ENCODE measurements at regions not wholly inside any gene's neighbourhood (a gene's known extent, or its start where the extent isn't known, plus 50 kb on each side); places are given as distances from the start of the nearest gene placed in this dataset.
A peak's percentile ranks its signal among the peaks of the same experiment; 100 is the strongest.

- 61 to 68% methylated on average over 8 of the region's 8 CpGs for WGBS, 2 donors
- no peaks in the 10 kb centered on the region for H3K9me3 ChIP-seq (ENCODE audit: control insufficient read depth in 4 of 4, insufficient read depth in 3 of 4, low read length in 3 of 4)
- ATAC-seq (ENCODE audit: insufficient read depth, low FRiP score) (no peak), DNase-seq (peak in 2 of 3 donors; percentile 13 to 38)
- H3K27ac ChIP-seq (ENCODE audit: low read depth in 1 of 2, low read length in 1 of 2): no peak overlapping the region
- no peaks in the 10 kb centered on the region for H3K27me3 ChIP-seq (ENCODE audit: control insufficient read depth in 3 of 3, insufficient read depth in 3 of 3, low read length in 2 of 3)
- no peaks in the 10 kb centered on the region for H3K4me1 ChIP-seq (ENCODE audit: control insufficient read depth in 5 of 5, insufficient read depth in 5 of 5, low read length in 5 of 5)
- no peak overlapping the region for H3K4me3 ChIP-seq
- no peak for TF ChIP-seq CTCF (IDR thresholded peaks at IDR 0.05; ENCODE audit: control extremely low read depth, extremely low read depth)
- H3K36me3 ChIP-seq (ENCODE audit: control insufficient read depth in 4 of 4, insufficient read depth in 4 of 4, low read length in 4 of 4): no peaks in the 10 kb centered on the region
- no peak overlapping the region for H3K9ac ChIP-seq (ENCODE audit: insufficient read depth in 1 of 2, low read length in 2 of 2)
These were observed 470.5 kb downstream of the EPHA3 start for GRCh38 chr3:89577637-89578530.

- H3K36me3 ChIP-seq (ENCODE audit: control insufficient read depth in 4 of 4, insufficient read depth in 4 of 4, low read length in 4 of 4): no peaks in the 10 kb centered on the region
- no peaks in the 10 kb centered on the region for H3K4me1 ChIP-seq (ENCODE audit: control insufficient read depth in 5 of 5, insufficient read depth in 5 of 5, low read length in 5 of 5)
- H3K4me3 ChIP-seq: no peak overlapping the region
- ATAC-seq (ENCODE audit: insufficient read depth, low FRiP score) (no peak), DNase-seq (no peak)
- no peak overlapping the region for H3K27ac ChIP-seq (ENCODE audit: low read depth in 1 of 2, low read length in 1 of 2)
- no peak for TF ChIP-seq CTCF (IDR thresholded peaks at IDR 0.05; ENCODE audit: control extremely low read depth, extremely low read depth)
- WGBS, 2 donors: 64 to 74% methylated on average over 3 of the region's 3 CpGs
- H3K9me3 ChIP-seq (ENCODE audit: control insufficient read depth in 4 of 4, insufficient read depth in 3 of 4, low read length in 3 of 4): no peaks in the 10 kb centered on the region
- H3K27me3 ChIP-seq (ENCODE audit: control insufficient read depth in 3 of 3, insufficient read depth in 3 of 3, low read length in 2 of 3): no peaks in the 10 kb centered on the region
- no peak overlapping the region for H3K9ac ChIP-seq (ENCODE audit: insufficient read depth in 1 of 2, low read length in 2 of 2)
These were observed 473.4 kb downstream of the EPHA3 start for GRCh38 chr3:89580859-89581258.

- H3K36me3 ChIP-seq (ENCODE audit: control insufficient read depth in 4 of 4, insufficient read depth in 4 of 4, low read length in 4 of 4): no peaks in the 10 kb centered on the region
- no peak overlapping the region for H3K9ac ChIP-seq (ENCODE audit: insufficient read depth in 1 of 2, low read length in 2 of 2)
- no peak overlapping the region for H3K27ac ChIP-seq (ENCODE audit: low read depth in 1 of 2, low read length in 1 of 2)
- H3K4me1 ChIP-seq (ENCODE audit: control insufficient read depth in 5 of 5, insufficient read depth in 5 of 5, low read length in 5 of 5): no peaks in the 10 kb centered on the region
- TF ChIP-seq CTCF (IDR thresholded peaks at IDR 0.05; ENCODE audit: control extremely low read depth, extremely low read depth): no peak
- H3K4me3 ChIP-seq: no peak overlapping the region
- H3K27me3 ChIP-seq (ENCODE audit: control insufficient read depth in 3 of 3, insufficient read depth in 3 of 3, low read length in 2 of 3): no peaks in the 10 kb centered on the region
- no peaks in the 10 kb centered on the region for H3K9me3 ChIP-seq (ENCODE audit: control insufficient read depth in 4 of 4, insufficient read depth in 3 of 4, low read length in 3 of 4)
- 78% methylated on average over 3 of the region's 3 CpGs for WGBS, 2 donors
- peak in 1 of 3 donors; percentile 3 for DNase-seq
- ATAC-seq (ENCODE audit: insufficient read depth, low FRiP score): no peak
These were observed 477.0 kb downstream of the EPHA3 start for GRCh38 chr3:89584398-89584797.
